ENCODE measurements at regions not wholly inside any gene's neighbourhood (a gene's known extent, or its start where the extent isn't known, plus 50 kb on each side); places are given as distances from the start of the nearest gene placed in this dataset.

DNA sequence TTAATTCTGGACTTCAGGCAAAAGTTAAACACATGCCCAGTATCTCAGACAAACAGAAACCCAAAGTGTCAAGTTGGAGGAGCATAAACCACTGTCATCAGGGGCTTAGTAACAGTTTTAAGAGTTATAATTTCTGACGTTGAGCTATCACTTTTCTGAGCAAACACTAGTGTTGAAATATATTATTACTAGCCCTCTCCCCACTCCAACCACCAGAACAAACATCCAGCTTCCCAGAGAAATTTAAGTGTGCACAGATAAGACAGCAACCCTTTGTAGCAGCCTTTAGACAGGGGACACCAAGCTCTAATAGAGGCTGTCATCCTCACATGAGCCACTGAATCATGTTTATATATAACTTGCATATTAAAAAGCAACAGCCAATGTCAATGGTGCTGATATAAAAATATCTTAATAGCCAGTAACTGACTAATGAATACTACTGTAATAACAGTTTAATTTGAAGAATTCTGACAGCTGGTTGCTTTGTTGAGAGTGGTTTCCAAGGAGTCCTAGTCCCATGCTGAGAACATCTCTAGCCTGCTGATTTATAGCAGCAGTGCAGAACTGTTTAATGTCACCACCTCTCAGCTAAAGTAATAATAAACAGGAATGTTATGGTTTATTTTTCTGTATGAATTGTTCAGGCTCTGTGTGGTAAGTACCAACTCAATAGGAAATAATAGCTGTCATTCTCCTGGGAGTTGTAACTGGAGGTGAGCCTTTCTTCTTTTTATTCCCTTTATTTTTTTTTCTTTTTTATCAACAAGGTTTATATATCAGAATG is 528.7 kb upstream of the ZNF608 start:
- TF ChIP-seq CTCF (IDR thresholded peaks at IDR 0.05), result no peak

DNA sequence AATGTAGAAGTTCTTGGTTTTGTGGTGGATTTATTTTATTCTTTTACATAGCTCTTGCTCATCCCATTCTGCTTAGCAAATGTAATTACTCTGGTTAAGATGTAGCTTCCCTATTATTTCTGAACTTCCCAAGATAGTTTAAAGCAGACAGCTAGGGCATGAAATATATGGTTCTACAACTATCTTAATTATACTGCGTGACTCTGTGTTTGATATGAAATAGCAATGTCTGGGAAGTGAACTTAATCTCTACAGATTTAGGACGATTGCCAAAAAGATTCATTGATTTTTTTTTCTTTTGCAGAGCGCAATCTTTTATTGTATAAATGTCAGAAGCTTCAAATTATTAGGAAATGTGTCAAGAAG is 529.3 kb upstream of the ZNF608 start:
- no peaks in the 10 kb centered on the region for H3K36me3 ChIP-seq (ENCODE audit: control insufficient read depth, insufficient read depth, low read length)
- H3K4me3 ChIP-seq (ENCODE audit: low read length), result no peak overlapping the region
- Mint-ChIP-seq H3K4me3 (no peak overlapping the region), H3K36me3 (no peaks in the 10 kb centered on the region), H3K27me3 (ENCODE audit: low read depth in 2 of 2) (peaks cover 16 to 24% of the 10 kb centered on the region in 2 donors), H3K9me3 (no peaks in the 10 kb centered on the region), H3K4me1 (no peaks in the 10 kb centered on the region), H3K27ac (no peak overlapping the region)
- H3K27ac ChIP-seq (ENCODE audit: low read length), result no peak overlapping the region
- H3K4me1 ChIP-seq (ENCODE audit: control insufficient read depth, insufficient read depth, low read length), result no peaks in the 10 kb centered on the region
- ATAC-seq, result no peak
- WGBS (ENCODE audit: insufficient coverage), result 86% methylated on average over 2 of the region's 3 CpGs
- H3K27me3 ChIP-seq (ENCODE audit: control insufficient read depth, insufficient read depth, low read length), result no peaks in the 10 kb centered on the region
- no peak for TF ChIP-seq CTCF (IDR thresholded peaks at IDR 0.05)
- intact Hi-C loops (cut with micrococcal nuclease), result no loop called here
- no peak for DNase-seq
- H3K9me3 ChIP-seq (ENCODE audit: control insufficient read depth, insufficient read depth, low read length), result no peaks in the 10 kb centered on the region

More for the DNA sequence above, 528.7 kb upstream of the ZNF608 start:
- Histone ChIP-seq H3K36me3 (ENCODE audit: control insufficient read depth, insufficient read depth, low read length) (no peaks in the 10 kb centered on the region), H3K9me3 (ENCODE audit: control insufficient read depth, insufficient read depth, low read length) (no peaks in the 10 kb centered on the region), H3K4me3 (ENCODE audit: low read length) (no peak overlapping the region), H3K4me1 (ENCODE audit: control insufficient read depth, insufficient read depth, low read length) (no peaks in the 10 kb centered on the region), H3K27me3 (ENCODE audit: control insufficient read depth, insufficient read depth, low read length) (no peaks in the 10 kb centered on the region), H3K27ac (ENCODE audit: low read length) (no peak overlapping the region)
- H3K27ac Mint-ChIP-seq, result no peak overlapping the region
- H3K9me3 Mint-ChIP-seq, result no peaks in the 10 kb centered on the region
- no peaks in the 10 kb centered on the region for H3K4me1 Mint-ChIP-seq
- H3K36me3 Mint-ChIP-seq, result no peaks in the 10 kb centered on the region
- DNase-seq (no peak), ATAC-seq (no peak)
- H3K27me3 Mint-ChIP-seq (ENCODE audit: low read depth in 2 of 2), result peaks cover 16 to 29% of the 10 kb centered on the region in 2 donors
- intact Hi-C loops (cut with micrococcal nuclease), result no loop called here
- no peak overlapping the region for H3K4me3 Mint-ChIP-seq
- 60% methylated on average over 1 of the region's 1 CpG for WGBS (ENCODE audit: insufficient coverage)

- Mint-ChIP-seq H3K4me3 (no peak overlapping the region), H3K9me3 (no peaks in the 10 kb centered on the region), H3K27me3 (ENCODE audit: low read depth in 2 of 2) (peaks cover 15 to 20% of the 10 kb centered on the region in 2 donors), H3K27ac (no peak overlapping the region), H3K4me1 (no peaks in the 10 kb centered on the region), H3K36me3 (no peaks in the 10 kb centered on the region)
- no peak overlapping the region for H3K27ac ChIP-seq (ENCODE audit: low read length)
- H3K4me3 ChIP-seq (ENCODE audit: low read length), result no peak overlapping the region
- no peaks in the 10 kb centered on the region for H3K4me1 ChIP-seq (ENCODE audit: control insufficient read depth, insufficient read depth, low read length)
- no peak for TF ChIP-seq CTCF (IDR thresholded peaks at IDR 0.05)
- intact Hi-C loops (cut with micrococcal nuclease), result no loop called here
- H3K27me3 ChIP-seq (ENCODE audit: control insufficient read depth, insufficient read depth, low read length), result no peaks in the 10 kb centered on the region
- H3K36me3 ChIP-seq (ENCODE audit: control insufficient read depth, insufficient read depth, low read length), result no peaks in the 10 kb centered on the region
- no peaks in the 10 kb centered on the region for H3K9me3 ChIP-seq (ENCODE audit: control insufficient read depth, insufficient read depth, low read length)
- 89% methylated on average over 2 of the region's 2 CpGs for WGBS (ENCODE audit: insufficient coverage)
- DNase-seq (no peak), ATAC-seq (no peak)
These were observed 529.7 kb upstream of the ZNF608 start for GRCh38 chr5:125276096-125276495.

Data from natural killer cell (primary cell).